GM21526 (cell line): ENCODE measurements at regions not wholly inside any gene's neighbourhood (a gene's known extent, or its start where the extent isn't known, plus 50 kb on each side); places are given as distances from the start of the nearest gene placed in this dataset.

ENCODE experiments used
- ATAC-seq: cut with Tn5 transposase; IDR thresholded peaks from one replicate; pipeline ENCODE4 v1.9.1; 2021; ENCODE audit warnings: moderate library complexity; ENCODE audit not compliant: unreplicated experiment, low FRiP score

DNA sequence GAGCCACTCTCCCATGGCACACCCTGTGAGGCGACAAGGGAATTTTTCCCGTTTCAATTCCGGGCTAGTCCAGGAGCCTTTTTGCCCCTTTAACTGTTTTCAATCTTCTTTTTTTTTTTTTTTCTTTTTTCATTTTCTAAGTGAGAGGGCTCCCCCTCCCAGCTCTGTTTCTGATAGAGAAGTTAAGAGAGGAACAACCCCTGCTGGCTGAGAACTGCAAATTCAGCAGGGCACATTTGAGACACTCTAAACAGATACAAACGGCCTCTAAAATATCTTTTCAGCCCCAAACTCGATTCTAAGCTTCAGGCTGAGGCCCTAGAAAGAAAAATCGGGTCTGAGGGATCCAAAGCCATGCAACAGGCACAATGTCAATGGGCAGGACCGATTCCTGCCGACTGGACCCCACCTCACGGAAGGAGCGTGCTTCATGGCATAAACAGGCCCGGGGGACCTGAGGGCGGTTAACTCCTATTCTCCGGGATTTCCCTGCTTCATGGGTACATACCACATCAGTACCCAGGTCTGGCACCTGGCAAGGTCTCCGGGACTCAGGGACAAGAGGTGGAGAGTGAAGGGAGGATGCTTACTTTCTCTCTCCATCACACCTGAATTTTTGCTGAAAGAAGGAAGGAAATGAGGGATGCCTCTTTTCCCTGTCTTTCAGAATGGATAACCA, 627.5 kb downstream of the BUD13 start:
- ATAC-seq, result no peak

- no peak for ATAC-seq
Observed at GRCh38 chr11:116144387-116144958, 628.3 kb downstream of the BUD13 start.

- no peak for ATAC-seq
Observed at GRCh38 chr11:116138280-116138679, 634.1 kb upstream of the CADM1 start.

DNA sequence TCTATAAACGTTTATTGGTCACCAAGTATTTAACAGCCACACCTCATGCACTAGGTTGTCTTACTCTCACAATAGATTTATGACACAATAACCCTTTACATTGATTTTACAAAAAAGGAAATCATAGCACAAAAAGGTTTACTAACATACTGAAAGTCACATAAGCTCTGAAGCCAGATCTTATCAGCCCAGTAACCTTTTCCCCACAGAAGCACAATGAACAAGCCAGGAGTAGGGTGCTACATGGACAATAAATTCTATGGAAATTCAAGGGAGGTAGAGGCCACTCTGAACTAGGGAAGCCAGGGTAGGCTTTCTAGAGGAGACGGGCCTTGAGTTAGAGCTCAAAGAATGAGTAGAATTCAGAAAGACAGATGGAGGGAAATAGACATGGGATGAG, 633.5 kb upstream of the CADM1 start:
- no peak for ATAC-seq

- no peak for ATAC-seq
Observed at GRCh38 chr11:116136987-116137674, 632.9 kb upstream of the CADM1 start.

DNA sequence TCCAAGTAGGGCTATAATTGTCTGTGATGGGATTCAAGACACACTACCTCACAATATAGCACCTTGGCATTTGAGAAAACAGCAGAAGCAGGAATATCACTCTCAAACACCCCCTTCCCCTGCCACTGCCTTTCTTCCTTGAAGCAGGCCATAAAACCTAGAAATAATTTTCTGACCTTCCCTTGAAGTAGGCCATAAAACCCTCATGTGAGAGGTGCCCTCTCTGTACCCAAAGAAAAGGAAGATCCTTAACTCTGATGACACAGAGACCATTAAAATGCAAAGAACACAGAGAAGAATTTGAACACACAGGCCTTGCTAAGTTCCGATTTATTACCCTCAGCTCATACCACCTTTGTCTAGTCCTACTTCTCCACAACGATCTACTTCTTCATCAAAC, 631.7 kb upstream of the CADM1 start:
- ATAC-seq, result no peak

DNA sequence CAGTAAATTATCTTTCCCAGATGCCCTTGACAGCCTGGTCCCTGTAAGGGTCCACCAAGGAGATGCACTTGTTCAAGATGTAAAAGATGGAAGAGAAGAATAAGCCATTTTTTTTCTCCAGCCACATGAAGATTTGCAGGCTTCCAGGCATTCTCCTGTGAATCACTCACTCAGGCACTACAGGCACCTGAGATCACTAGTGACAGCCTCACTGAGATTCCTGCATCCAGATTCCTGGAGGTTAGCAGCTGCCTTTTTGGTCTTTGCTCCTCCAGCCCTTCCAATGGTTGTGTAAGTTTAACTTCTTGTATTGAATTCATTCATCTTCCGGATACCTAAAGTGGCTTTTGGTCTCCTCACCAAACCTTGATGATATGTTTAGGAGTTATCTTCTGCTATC, 630.2 kb upstream of the CADM1 start:
- no peak for ATAC-seq

- ATAC-seq, result no peak
Observed at GRCh38 chr11:116132273-116132978, 628.2 kb upstream of the CADM1 start.

- ATAC-seq, result no peak
Observed at GRCh38 chr11:116130122-116130521, 625.9 kb upstream of the CADM1 start.

DNA sequence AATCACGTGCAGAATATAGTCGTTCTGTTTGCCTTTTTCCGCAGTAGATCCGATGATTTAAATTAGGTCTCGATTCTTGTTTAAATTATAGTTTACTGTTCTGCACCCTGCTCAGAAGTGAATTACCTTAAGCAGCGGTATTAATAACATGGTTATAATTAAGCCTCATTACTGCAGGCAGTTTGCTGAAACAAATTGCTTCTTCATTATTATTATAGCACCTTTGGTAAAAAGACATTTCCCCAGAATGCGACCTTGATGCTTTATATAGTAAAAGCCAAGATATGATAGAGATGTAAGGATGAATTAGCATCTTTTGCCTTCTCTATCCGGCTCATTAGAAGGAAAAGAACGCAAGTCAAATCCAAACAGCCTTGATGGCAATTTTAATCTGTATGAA, 625.2 kb upstream of the CADM1 start:
- no peak for ATAC-seq

DNA sequence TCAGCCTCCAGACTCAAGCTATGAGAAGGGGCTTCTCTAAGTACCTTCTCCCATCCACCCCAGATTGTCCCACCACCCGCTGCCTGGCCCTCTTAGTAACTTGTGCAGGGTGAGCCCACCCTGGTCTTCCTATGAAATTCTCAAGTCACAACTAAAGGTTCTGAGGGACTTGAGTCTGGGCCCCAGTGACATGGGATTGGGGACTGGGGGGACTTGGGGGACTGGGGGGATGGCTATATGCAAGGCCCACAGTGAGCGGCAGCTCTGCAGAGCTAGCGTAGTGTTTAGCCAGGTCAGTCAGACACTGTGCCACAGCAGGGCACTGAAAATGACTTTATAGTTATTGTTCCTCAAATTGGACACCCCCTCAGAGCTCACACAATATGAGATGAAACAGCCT, 622.3 kb upstream of the CADM1 start:
- ATAC-seq, result no peak

- no peak for ATAC-seq
Observed at GRCh38 chr11:116124922-116125714, 620.9 kb upstream of the CADM1 start.

GRCh38 chr11:116123739-116124138, 619.5 kb upstream of the CADM1 start:
- no peak for ATAC-seq

DNA sequence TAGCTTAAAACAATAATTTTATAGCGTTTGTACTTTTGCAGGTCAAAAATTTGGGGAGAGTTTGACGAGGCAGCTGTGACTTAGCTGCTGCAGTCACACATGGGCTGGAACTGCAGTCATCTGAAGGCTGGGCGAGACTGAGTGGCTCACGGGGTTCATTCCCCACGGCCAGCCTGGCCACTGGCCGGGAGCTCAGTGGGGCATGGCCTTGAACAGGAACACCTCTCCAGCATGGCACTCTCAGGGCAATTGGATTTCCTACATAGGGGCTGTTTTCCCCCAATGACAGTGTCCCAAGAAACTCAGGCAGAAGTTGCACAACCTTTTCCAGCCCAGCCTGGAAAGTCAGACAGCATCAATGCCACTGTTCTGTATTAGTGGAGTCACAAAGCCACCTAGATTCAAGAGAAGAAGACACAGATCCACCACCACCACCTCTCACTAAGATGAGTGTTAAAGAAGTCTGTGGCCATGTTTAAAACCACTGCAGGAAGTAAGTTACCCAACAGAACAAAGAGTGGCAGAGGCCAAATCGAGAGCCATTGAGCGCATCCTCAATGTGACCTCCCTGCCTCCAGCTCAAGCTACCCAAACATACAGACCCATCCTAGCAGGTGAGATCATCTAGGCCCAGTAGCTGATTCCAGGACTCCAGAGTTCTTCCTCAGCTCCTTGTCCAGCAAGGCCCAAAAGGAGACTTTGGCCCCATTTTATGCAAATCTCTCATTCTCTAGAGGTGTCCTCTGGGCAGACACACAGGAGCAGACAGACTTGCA, 618.7 kb upstream of the CADM1 start:
- ATAC-seq, result no peak

DNA sequence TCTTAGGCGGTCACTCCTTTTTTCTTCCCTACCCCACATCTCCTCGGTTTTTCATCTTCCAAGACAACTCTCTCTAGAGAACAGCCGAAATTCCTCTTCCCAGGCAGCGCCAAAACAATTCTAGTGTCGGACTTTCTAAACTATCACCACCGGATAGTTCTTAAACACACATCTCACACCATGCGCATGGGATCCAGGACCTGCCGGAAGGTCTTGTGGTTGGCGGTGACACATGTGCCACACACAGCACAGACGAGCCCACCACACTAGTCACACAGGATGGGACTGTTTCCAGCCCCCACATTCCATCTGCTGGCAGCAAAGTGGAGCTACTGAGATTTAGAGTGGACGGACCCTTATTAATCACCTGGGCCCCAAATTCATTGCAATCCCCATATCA, 614.9 kb upstream of the CADM1 start:
- no peak for ATAC-seq

- no peak for ATAC-seq
Observed at GRCh38 chr11:116118138-116118470, 613.9 kb upstream of the CADM1 start.

DNA sequence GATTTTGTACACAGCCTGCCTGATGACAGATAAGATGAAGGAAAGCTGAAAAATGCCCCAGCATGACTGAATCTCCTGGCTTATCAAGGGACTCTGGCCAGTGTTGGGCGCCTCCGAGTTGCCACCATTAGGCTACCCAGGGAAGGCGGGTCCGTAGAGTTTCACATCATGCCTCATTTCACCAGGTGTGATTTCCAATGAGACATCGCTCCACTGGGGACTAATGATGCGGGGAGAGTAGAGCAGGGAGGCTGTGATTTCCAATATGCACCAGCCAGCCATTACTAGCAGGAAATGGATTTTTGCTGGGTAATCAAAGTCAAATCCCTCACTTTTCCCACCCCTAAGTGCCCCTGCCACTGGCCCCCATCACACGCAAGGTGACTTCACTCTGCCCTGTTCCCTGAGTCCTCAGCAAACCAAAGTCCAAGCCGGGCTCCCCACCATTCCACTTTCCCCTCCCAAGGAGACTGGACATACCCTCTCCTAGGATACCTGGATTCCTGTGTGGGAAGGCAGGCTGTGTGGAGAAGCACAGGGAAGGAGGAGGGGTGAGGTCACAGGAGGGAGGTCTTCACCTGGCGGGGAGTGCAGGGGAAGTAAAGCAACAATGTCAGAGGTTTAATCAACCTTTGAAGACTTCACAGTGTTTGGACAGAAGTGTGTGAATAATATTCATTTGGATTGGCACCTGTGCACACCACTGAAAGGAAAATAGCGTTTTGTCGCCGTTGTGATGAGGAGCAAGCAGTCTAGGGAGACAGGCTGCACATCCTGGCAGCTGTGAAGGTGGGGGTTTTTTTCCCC, 613.3 kb upstream of the CADM1 start:
- no peak for ATAC-seq

DNA sequence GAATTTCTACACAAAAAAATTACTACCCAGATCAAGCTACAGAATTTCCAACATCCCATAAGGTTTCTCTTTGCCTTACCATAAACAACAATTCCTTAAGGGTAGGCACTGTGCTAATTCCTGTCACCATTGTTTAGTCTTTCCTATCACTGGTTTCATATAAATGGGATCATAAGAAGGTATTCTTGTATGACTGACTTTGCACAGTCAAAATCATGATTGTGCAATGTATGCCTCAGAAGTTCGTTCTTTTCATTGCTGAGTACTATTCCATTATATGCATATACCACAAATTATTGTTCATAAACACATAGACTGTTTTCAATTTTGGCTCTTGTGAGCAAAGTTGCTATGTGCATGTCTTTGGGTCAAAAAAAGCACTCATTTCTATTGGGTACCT, 611.6 kb upstream of the CADM1 start:
- ATAC-seq, result no peak

- no peak for ATAC-seq
Observed at GRCh38 chr11:116114198-116114651, 610.0 kb upstream of the CADM1 start.
